HG03175 (cell line): ENCODE measurements at regions not wholly inside any gene's neighbourhood (a gene's known extent, or its start where the extent isn't known, plus 50 kb on each side); places are given as distances from the start of the nearest gene placed in this dataset.

Experiments
- ATAC-seq: cut with Tn5 transposase; IDR thresholded peaks from one replicate; pipeline ENCODE4 v1.9.1; 2021; ENCODE audit warnings: mild to moderate bottlenecking, moderate library complexity; ENCODE audit not compliant: unreplicated experiment

GRCh38 chr14:65243766-65244442 is 141.6 kb upstream of the MAX start:
- ATAC-seq = no peak

GRCh38 chr14:65249471-65250161 is 147.3 kb upstream of the MAX start:
- ATAC-seq = no peak

GRCh38 chr14:65250162-65250495 is 147.8 kb upstream of the MAX start:
- no peak for ATAC-seq

- ATAC-seq = no peak
Measured at GRCh38 chr14:65251213-65251612, 148.9 kb upstream of the MAX start.

- no peak for ATAC-seq
Measured at GRCh38 chr14:65252482-65253255, 150.4 kb upstream of the MAX start.

- ATAC-seq = no peak
Measured at GRCh38 chr14:65255029-65255545, 152.8 kb upstream of the MAX start.

GRCh38 chr14:65255583-65256461 is 153.5 kb upstream of the MAX start:
- ATAC-seq = no peak

GRCh38 chr14:65256714-65257113 is 154.4 kb upstream of the MAX start:
- ATAC-seq = no peak

- no peak for ATAC-seq
Measured at GRCh38 chr14:65257425-65257824, 155.1 kb upstream of the FUT8 start.

- no peak for ATAC-seq
Measured at GRCh38 chr14:65258391-65258790, 154.1 kb upstream of the FUT8 start.

GRCh38 chr14:65259000-65259399 is 153.5 kb upstream of the FUT8 start:
- ATAC-seq = no peak

- ATAC-seq = no peak
Measured at GRCh38 chr14:65260786-65261185, 151.7 kb upstream of the FUT8 start.

- no peak for ATAC-seq
Measured at GRCh38 chr14:65261425-65261920, 151.1 kb upstream of the FUT8 start.

- no peak for ATAC-seq
Measured at GRCh38 chr14:65261946-65262345, 150.6 kb upstream of the FUT8 start.

- no peak for ATAC-seq
Measured at GRCh38 chr14:65263177-65263788, 149.2 kb upstream of the FUT8 start.

- ATAC-seq = no peak
Measured at GRCh38 chr14:65267856-65268255, 144.7 kb upstream of the FUT8 start.

GRCh38 chr14:65268594-65268993 is 143.9 kb upstream of the FUT8 start:
- no peak for ATAC-seq

GRCh38 chr14:65269732-65270131 is 142.8 kb upstream of the FUT8 start:
- no peak for ATAC-seq

- ATAC-seq = no peak
Measured at GRCh38 chr14:65277027-65277426, 135.5 kb upstream of the FUT8 start.

- no peak for ATAC-seq
Measured at GRCh38 chr14:65277580-65278270, 134.8 kb upstream of the FUT8 start.
